ENCODE measurements at regions not wholly inside any gene's neighbourhood (a gene's known extent, or its start where the extent isn't known, plus 50 kb on each side); places are given as distances from the start of the nearest gene placed in this dataset.

- Histone ChIP-seq H3K36me3 (ENCODE audit: control insufficient read depth, insufficient read depth, low read length) (no peaks in the 10 kb centered on the region), H3K27me3 (ENCODE audit: control insufficient read depth, insufficient read depth, low read length) (no peaks in the 10 kb centered on the region), H3K4me3 (ENCODE audit: low read depth, low read length) (no peak overlapping the region)
- no peak for DNase-seq (ENCODE audit: low read depth)
- no peak for TF ChIP-seq CTCF (IDR thresholded peaks at IDR 0.05; ENCODE audit: insufficient read depth, low read length, poor library complexity, severe bottlenecking)
Measured at GRCh38 chr6:105795366-105795765, 290.8 kb upstream of the PRDM1 start.

- DNase-seq (ENCODE audit: low read depth): no peak
- H3K4me3 ChIP-seq (ENCODE audit: low read depth, low read length): no peak overlapping the region
- no peaks in the 10 kb centered on the region for H3K36me3 ChIP-seq (ENCODE audit: control insufficient read depth, insufficient read depth, low read length)
- TF ChIP-seq CTCF (IDR thresholded peaks at IDR 0.05; ENCODE audit: insufficient read depth, low read length, poor library complexity, severe bottlenecking): no peak
- H3K27me3 ChIP-seq (ENCODE audit: control insufficient read depth, insufficient read depth, low read length): no peaks in the 10 kb centered on the region
Measured at GRCh38 chr6:105794870-105795269, 291.3 kb upstream of the PRDM1 start.

GRCh38 chr6:105794239-105794638 lies 291.9 kb upstream of the PRDM1 start:
- H3K36me3 ChIP-seq (ENCODE audit: control insufficient read depth, insufficient read depth, low read length): no peaks in the 10 kb centered on the region
- no peak for DNase-seq (ENCODE audit: low read depth)
- TF ChIP-seq CTCF (IDR thresholded peaks at IDR 0.05; ENCODE audit: insufficient read depth, low read length, poor library complexity, severe bottlenecking): no peak
- no peak overlapping the region for H3K4me3 ChIP-seq (ENCODE audit: low read depth, low read length)
- no peaks in the 10 kb centered on the region for H3K27me3 ChIP-seq (ENCODE audit: control insufficient read depth, insufficient read depth, low read length)

- DNase-seq (ENCODE audit: low read depth): no peak
- H3K4me3 ChIP-seq (ENCODE audit: low read depth, low read length): no peak overlapping the region
- peak; percentile 10 for TF ChIP-seq CTCF (IDR thresholded peaks at IDR 0.05; ENCODE audit: insufficient read depth, low read length, poor library complexity, severe bottlenecking)
- H3K27me3 ChIP-seq (ENCODE audit: control insufficient read depth, insufficient read depth, low read length): no peaks in the 10 kb centered on the region
- no peaks in the 10 kb centered on the region for H3K36me3 ChIP-seq (ENCODE audit: control insufficient read depth, insufficient read depth, low read length)
Measured at GRCh38 chr6:105793130-105793529, 293.0 kb upstream of the PRDM1 start.

DNA sequence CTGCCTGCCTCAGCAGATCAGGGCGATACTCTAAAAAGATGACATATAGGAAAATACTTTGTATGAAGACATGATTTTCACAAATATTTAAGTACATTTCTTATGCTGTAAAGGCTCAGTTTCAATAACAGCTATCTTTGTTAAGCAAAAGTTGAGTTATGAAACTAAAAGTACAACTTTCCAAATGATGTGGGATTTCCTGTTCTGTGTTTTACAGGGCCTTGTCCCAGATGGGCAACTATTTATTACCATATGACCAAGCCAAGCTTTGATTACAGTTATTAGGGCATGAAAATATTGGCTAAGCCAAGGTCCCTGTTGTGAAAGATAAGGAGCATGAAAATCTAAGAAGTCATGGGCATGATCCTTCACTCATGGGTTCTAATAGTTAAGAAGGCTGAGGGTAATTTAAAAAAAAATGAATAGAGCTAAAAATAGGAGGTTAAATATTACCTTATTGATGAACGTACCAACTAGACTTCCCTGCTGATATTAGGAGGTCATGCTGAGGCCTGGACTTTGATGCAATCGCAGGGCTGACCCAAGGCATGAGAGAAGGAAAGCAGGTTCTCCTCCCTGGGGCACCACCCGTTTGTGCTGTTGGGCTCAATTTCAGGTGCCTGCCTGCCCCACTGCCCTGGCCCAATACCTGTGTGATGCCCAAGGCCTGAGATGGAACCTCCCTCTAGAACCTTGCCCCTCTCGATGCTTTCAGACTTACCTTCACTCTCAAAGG lies 294.4 kb upstream of the PRDM1 start:
- Histone ChIP-seq H3K27me3 (ENCODE audit: control insufficient read depth, insufficient read depth, low read length) (no peaks in the 10 kb centered on the region), H3K4me3 (ENCODE audit: low read depth, low read length) (no peak overlapping the region), H3K36me3 (ENCODE audit: control insufficient read depth, insufficient read depth, low read length) (no peaks in the 10 kb centered on the region)
- no peak for TF ChIP-seq CTCF (IDR thresholded peaks at IDR 0.05; ENCODE audit: insufficient read depth, low read length, poor library complexity, severe bottlenecking)
- DNase-seq (ENCODE audit: low read depth): no peak

- Histone ChIP-seq H3K4me3 (ENCODE audit: low read depth, low read length) (no peak overlapping the region), H3K27me3 (ENCODE audit: control insufficient read depth, insufficient read depth, low read length) (no peaks in the 10 kb centered on the region), H3K36me3 (ENCODE audit: control insufficient read depth, insufficient read depth, low read length) (no peaks in the 10 kb centered on the region)
- TF ChIP-seq CTCF (IDR thresholded peaks at IDR 0.05; ENCODE audit: insufficient read depth, low read length, poor library complexity, severe bottlenecking): no peak
- DNase-seq (ENCODE audit: low read depth): no peak
Measured at GRCh38 chr6:105791179-105791578, 295.0 kb upstream of the PRDM1 start.
